ENCODE measurements at regions not wholly inside any gene's neighbourhood (a gene's known extent, or its start where the extent isn't known, plus 50 kb on each side); places are given as distances from the start of the nearest gene placed in this dataset.
A peak's percentile ranks its signal among the peaks of the same experiment; 100 is the strongest.

- no peak overlapping the region for H3K4me3 ChIP-seq
- H3K4me2 ChIP-seq (ENCODE audit: unreplicated experiment) = no peak overlapping the region
- no peaks in the 10 kb centered on the region for H3K9me2 ChIP-seq (ENCODE audit: insufficient read depth)
- no peaks in the 10 kb centered on the region for H3K27me3 ChIP-seq (replicated peaks; ENCODE audit: insufficient read depth)
- 70 to 76% methylated on average over 3 of the region's 3 CpGs for WGBS, 2 experiments (ENCODE audit: low coverage in 1 of 2, low lambda C conversion rate in 2 of 2, missing lambda C conversion rate in 2 of 2)
- TF ChIP-seq EZH2phosphoT487 (IDR thresholded peaks at IDR 0.05; ENCODE audit: insufficient read depth, low read depth) (no peak), EZH2 (IDR thresholded peaks at IDR 0.05; ENCODE audit: insufficient read depth, poor library complexity, severe bottlenecking) (no peak)
- H2AFZ ChIP-seq = no peak overlapping the region
- H3K9ac ChIP-seq = no peak overlapping the region
- no peaks in the 10 kb centered on the region for H3K9me3 ChIP-seq (ENCODE audit: low read depth)
- in situ Hi-C loops (cut with MboI) = no loop called here
- peaks cover 13% of the 10 kb centered on the region; the same call in 1 of the 2 replicates for H3K4me1 ChIP-seq (ENCODE audit: insufficient read depth)
- DNase-seq = no peak
- no peak overlapping the region for H3K27ac ChIP-seq
- H4K20me1 ChIP-seq (ENCODE audit: insufficient read depth) = no peaks in the 10 kb centered on the region
- no peaks in the 10 kb centered on the region for H3K79me2 ChIP-seq (ENCODE audit: insufficient read depth)
- no peaks in the 10 kb centered on the region for H3K36me3 ChIP-seq (ENCODE audit: low read depth)
- H3F3A ChIP-seq (ENCODE audit: insufficient read depth) = no peaks in the 10 kb centered on the region
Observed at GRCh38 chr14:54172114-54172513, 215.5 kb upstream of the BMP4 start.

- Histone ChIP-seq H3K4me1 (ENCODE audit: insufficient read depth) (peaks cover 13% of the 10 kb centered on the region; the same call in 1 of the 2 replicates), H3K9me3 (ENCODE audit: low read depth) (no peaks in the 10 kb centered on the region), H3K4me2 (ENCODE audit: unreplicated experiment) (no peak overlapping the region), H4K20me1 (ENCODE audit: insufficient read depth) (no peaks in the 10 kb centered on the region), H3K36me3 (ENCODE audit: low read depth) (no peaks in the 10 kb centered on the region), H3K9ac (no peak overlapping the region), H3K79me2 (ENCODE audit: insufficient read depth) (no peaks in the 10 kb centered on the region), H3K27ac (no peak overlapping the region), H3K4me3 (no peak overlapping the region), H3K27me3 (replicated peaks; ENCODE audit: insufficient read depth) (no peaks in the 10 kb centered on the region), H3F3A (ENCODE audit: insufficient read depth) (no peaks in the 10 kb centered on the region), H2AFZ (no peak overlapping the region), H3K9me2 (ENCODE audit: insufficient read depth) (no peaks in the 10 kb centered on the region)
- TF ChIP-seq EZH2phosphoT487 (IDR thresholded peaks at IDR 0.05; ENCODE audit: insufficient read depth, low read depth) = no peak
- no peak for TF ChIP-seq EZH2 (IDR thresholded peaks at IDR 0.05; ENCODE audit: insufficient read depth, poor library complexity, severe bottlenecking)
- WGBS, 2 experiments (ENCODE audit: low coverage in 1 of 2, low lambda C conversion rate in 2 of 2, missing lambda C conversion rate in 2 of 2) = 35 to 39% methylated on average over 3 of the region's 3 CpGs
- in situ Hi-C loops (cut with MboI) = no loop called here
- DNase-seq = no peak
Observed at GRCh38 chr14:54172562-54172961, 215.9 kb upstream of the BMP4 start.

GRCh38 chr14:54173802-54174201 lies 217.2 kb upstream of the BMP4 start:
- H4K20me1 ChIP-seq (ENCODE audit: insufficient read depth) = no peaks in the 10 kb centered on the region
- no peaks in the 10 kb centered on the region for H3K36me3 ChIP-seq (ENCODE audit: low read depth)
- 56 to 69% methylated on average over 2 of the region's 2 CpGs for WGBS, 2 experiments (ENCODE audit: low coverage in 1 of 2, low lambda C conversion rate in 2 of 2, missing lambda C conversion rate in 2 of 2)
- H3K9ac ChIP-seq = no peak overlapping the region
- H3F3A ChIP-seq (ENCODE audit: insufficient read depth) = no peaks in the 10 kb centered on the region
- in situ Hi-C loops (cut with MboI) = no loop called here
- H3K27me3 ChIP-seq (replicated peaks; ENCODE audit: insufficient read depth) = no peaks in the 10 kb centered on the region; the same call in 1 of the 2 replicates
- H3K9me2 ChIP-seq (ENCODE audit: insufficient read depth) = no peaks in the 10 kb centered on the region
- peak; percentile 40 for DNase-seq
- H3K4me3 ChIP-seq = no peak overlapping the region
- no peak overlapping the region for H2AFZ ChIP-seq
- no peak overlapping the region for H3K4me2 ChIP-seq (ENCODE audit: unreplicated experiment)
- no peaks in the 10 kb centered on the region for H3K9me3 ChIP-seq (ENCODE audit: low read depth)
- H3K79me2 ChIP-seq (ENCODE audit: insufficient read depth) = no peaks in the 10 kb centered on the region
- no peak overlapping the region for H3K27ac ChIP-seq
- peaks cover 13% of the 10 kb centered on the region; the same call in 1 of the 2 replicates for H3K4me1 ChIP-seq (ENCODE audit: insufficient read depth)
- no peak for TF ChIP-seq EZH2 (IDR thresholded peaks at IDR 0.05; ENCODE audit: insufficient read depth, poor library complexity, severe bottlenecking)
- TF ChIP-seq EZH2phosphoT487 (IDR thresholded peaks at IDR 0.05; ENCODE audit: insufficient read depth, low read depth) = no peak

GRCh38 chr14:54174457-54174856 lies 217.8 kb upstream of the BMP4 start:
- H3K79me2 ChIP-seq (ENCODE audit: insufficient read depth) = no peaks in the 10 kb centered on the region
- H3K4me3 ChIP-seq = no peak overlapping the region
- TF ChIP-seq EZH2phosphoT487 (IDR thresholded peaks at IDR 0.05; ENCODE audit: insufficient read depth, low read depth) (no peak), EZH2 (IDR thresholded peaks at IDR 0.05; ENCODE audit: insufficient read depth, poor library complexity, severe bottlenecking) (no peak)
- H3K9ac ChIP-seq = no peak overlapping the region
- H3K27ac ChIP-seq = no peak overlapping the region
- H3K4me1 ChIP-seq (ENCODE audit: insufficient read depth) = peaks cover 9% of the 10 kb centered on the region; the same call in 1 of the 2 replicates
- in situ Hi-C loops (cut with MboI) = no loop called here
- H3K9me3 ChIP-seq (ENCODE audit: low read depth) = no peaks in the 10 kb centered on the region
- no peaks in the 10 kb centered on the region for H3K36me3 ChIP-seq (ENCODE audit: low read depth)
- no peaks in the 10 kb centered on the region for H3F3A ChIP-seq (ENCODE audit: insufficient read depth)
- H4K20me1 ChIP-seq (ENCODE audit: insufficient read depth) = no peaks in the 10 kb centered on the region
- no peaks in the 10 kb centered on the region for H3K9me2 ChIP-seq (ENCODE audit: insufficient read depth)
- H2AFZ ChIP-seq = no peak overlapping the region
- no peaks in the 10 kb centered on the region; the same call in 1 of the 2 replicates for H3K27me3 ChIP-seq (replicated peaks; ENCODE audit: insufficient read depth)
- DNase-seq = no peak
- H3K4me2 ChIP-seq (ENCODE audit: unreplicated experiment) = no peak overlapping the region
- WGBS, 2 experiments (ENCODE audit: low coverage in 1 of 2, low lambda C conversion rate in 2 of 2, missing lambda C conversion rate in 2 of 2) = 75 to 77% methylated on average over 1 of the region's 1 CpG

All from GM23248 (cell line).